ENCODE measurements at regions not wholly inside any gene's neighbourhood (a gene's known extent, or its start where the extent isn't known, plus 50 kb on each side); places are given as distances from the start of the nearest gene placed in this dataset.

DNA sequence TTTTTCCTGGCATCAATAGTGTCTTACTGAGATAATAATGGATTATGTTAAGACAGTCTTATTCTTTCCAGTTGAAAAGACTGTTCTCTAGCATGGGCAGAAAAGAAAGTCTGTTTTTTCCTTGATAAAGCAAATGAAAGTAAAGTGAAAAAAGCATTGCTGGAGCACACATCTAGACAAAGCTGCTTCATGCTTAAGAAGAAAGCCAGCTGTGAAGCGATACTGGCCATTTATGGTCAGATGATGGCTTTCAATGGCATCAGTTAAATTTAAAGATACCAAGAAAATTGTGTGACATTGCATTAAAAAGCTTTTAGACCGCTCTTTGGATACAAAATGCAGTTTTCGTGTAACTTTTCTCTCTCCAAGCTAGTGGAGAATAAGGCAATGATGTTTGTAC is 242.1 kb upstream of the TRAM1L1 start:
- DNase-seq = no peak

DNA sequence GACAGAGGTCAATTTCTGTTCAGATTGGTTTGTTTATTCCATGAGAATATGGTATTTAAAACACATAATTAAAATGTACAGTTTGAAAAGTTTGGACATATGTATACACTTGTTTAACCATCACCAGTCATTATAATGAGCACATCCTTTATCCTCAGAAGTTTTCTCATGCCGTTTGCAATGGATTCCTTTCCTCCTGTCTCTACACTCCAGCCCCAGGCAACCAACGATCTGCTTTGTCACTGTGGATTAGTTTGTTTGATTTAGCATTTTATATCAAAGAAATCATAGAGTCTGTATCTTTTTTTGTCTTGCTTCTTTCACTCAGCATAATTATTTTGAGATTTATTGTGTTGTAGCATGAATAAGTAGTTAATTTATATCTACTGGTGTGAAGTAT is 243.0 kb upstream of the TRAM1L1 start:
- no peak for DNase-seq

DNA sequence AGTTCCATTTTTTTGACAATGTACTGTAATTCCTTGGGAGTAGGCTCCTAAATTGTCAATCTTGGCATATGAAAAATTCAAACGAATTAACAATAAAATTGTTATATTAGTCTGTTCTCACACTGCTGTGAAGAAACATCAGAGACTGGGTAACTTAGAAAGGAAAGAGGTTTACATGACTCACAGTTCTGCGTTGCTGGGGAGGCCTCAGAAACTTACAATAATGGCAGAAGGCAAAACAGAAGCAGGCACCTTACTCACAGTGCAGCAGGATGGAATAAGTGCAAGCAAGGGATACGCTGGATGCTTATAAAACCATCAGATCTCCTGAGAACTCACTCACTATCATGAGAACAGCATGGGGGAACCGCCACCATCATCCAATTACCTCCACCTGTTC is 246.4 kb upstream of the TRAM1L1 start:
- DNase-seq = no peak

DNA sequence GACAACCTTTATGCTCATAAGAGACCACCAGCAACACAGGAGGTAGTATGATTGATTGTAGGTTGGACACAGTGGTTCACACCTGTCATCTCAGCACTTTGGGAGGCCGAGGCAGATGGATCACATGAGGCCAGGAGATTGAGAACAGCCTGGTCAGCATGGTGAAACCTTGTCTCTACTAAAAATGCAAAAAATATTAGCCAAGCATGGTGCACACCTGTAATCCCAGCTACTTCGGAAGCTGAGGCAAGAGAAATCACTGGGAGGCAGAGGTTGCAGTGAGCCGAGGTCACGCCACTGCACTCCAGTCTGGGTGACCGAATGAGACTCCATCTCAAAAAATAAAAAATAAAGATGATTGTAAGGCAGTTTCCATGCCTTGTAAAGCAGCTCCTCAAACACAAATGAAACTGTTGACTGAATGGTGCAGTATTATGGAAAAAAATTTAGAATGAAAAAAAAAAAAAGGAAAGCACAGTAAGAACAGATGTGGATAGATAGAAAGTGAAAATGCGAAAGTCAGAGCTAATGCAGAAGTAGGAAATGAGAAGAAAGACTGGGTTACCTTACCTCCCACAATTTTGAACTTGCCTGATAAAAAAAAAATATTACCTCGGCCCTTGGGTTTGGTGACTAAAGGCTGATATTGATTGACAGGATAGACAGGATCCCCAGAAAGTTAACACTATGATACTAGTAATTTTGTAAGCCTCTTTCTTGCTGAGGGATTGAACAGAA is 249.2 kb upstream of the TRAM1L1 start:
- no peak for DNase-seq

DNA sequence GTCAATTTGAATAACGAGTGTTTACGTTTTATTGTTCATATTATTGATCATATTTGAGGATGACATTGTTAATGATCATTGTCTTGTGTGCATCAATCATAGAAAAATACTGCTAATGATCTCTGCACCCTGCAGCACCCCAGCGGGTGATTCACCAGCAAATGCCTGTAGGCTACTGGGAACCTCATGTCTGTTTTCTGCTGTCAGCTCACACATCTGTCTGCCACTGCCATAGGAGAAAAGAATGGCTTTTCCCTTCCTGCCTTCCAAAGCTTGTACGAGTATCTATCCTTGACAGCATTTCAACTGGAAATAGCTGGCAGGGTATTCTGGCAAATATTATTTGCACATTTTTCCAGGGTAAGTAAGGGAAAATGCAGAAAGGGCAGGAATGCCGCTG is 272.1 kb upstream of the TRAM1L1 start:
- DNase-seq = no peak

DNA sequence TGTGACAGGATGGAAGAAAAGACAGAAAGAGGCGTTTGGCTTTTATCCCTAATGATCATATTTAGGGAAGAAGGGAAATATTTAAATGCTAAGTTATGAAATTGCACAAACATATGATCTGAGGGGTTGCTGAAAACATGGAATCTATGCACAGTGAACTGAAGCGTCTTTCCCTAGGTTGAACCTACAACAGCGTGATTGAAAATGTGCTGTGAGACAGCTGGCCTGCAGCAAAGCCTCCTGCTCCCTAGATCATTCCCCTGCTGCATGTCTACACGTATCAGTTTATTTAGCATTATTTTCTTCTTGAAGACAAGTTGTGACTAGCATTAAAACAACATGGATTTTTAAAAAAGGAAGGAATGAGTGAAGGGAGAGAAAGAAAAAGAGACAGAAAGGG is 272.5 kb upstream of the TRAM1L1 start:
- no peak for DNase-seq

DNA sequence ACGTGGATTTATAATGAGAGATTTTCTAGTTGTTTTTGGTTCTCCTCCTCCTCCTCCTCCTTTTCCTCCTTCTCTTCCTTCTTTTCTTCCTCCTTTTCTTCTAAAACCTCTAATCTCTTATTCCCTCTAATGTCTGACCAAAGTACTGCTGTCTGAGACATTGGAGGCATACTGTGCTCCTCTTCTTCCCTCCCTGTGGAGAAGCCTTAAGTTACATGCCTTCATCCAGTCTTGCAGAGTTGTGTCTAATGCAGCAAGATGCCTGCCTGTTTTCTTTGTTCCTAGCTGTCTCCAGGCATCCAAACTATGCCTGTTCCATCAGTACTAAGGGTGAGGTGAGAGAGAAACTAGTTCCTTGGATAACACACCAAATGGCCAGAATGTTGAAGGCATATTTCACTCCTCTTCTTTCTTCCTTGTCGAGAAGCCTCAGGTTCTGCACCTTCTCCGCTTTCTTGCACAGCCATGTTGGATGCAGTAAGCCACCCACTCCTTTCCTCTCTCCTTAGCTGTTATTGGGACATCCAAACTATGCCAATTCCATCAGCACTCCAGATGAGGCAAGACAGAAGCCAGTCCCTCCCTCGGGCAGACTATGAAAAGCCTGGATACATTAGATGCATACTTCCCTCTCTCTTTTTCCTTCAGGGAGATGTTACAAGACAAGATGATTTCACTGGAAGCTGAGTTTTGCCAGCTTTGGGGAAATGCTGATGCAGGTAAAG is 285.7 kb upstream of the TRAM1L1 start:
- DNase-seq = no peak

DNA sequence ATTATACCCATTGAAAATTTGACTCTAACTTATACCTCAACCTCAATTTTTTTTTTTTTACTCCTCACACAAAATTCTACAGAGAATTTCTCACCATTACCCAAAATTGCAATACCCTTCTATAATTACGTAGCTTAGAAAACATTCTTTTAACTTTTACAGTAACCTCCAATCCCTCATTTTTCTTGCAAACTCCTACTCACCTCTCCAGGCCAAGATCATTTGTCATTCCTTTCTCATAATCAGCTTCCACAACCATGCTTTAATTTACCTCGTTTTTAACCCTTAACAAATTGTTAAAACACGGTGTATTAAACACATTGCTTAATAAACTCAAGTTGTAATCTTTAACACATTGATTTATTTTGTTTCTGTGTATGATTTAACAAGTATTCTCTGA is 289.7 kb upstream of the TRAM1L1 start:
- no peak for DNase-seq

DNA sequence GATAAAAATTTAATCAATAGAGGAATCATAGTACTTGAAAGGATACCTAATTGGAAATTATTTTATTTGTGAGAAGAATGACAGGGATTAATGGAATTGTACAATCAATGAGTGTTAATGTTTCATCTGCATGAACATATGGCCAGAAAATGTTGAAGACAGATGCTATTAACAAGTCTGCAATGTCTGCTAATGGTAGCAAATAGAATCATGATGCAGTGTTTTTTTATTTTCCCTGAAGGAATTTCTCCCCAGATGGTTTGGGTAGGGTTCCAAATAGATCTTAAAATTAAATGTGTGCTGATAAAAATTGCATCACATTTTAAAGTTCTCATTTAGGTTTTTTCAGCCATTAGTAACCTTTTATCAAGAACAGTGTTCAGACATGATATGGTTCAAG is 291.3 kb upstream of the TRAM1L1 start:
- no peak for DNase-seq

DNA sequence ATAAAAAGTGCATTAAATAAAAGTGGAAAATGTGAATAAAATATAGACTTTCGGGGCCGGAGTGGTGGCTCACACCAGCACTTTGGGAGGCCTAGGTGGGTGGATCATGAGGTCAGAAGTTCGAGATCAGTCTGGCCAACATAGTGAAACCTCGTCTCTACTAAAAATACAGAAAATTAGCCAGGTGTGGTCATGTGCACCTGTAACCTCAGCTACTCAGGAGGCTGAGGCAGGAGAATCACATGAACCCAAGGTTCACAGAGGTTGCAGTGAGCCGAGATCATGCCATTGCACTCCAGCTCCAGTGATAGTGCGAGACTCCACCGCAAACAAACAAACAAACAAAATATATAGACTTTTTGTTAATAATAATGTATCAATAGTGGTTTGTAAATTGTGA is 293.6 kb upstream of the TRAM1L1 start:
- no peak for DNase-seq

DNA sequence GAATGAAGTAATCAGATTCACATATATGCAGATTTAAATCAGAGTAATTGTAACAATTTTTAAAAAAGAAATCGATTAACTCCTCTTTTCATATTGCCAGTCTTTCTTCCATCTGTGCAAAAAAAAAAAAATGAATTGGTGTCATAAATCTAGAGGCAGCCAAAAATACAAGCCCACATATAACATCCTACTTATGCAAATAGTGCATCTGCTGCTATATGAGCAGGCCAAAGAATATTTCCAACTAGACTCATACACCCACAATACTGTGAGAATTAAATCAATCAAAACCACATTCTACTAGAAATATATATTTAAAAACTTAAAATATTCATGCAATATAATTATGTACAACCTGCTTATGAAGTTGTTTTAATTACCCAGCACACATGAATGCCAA is 298.1 kb upstream of the TRAM1L1 start:
- no peak for DNase-seq

DNA sequence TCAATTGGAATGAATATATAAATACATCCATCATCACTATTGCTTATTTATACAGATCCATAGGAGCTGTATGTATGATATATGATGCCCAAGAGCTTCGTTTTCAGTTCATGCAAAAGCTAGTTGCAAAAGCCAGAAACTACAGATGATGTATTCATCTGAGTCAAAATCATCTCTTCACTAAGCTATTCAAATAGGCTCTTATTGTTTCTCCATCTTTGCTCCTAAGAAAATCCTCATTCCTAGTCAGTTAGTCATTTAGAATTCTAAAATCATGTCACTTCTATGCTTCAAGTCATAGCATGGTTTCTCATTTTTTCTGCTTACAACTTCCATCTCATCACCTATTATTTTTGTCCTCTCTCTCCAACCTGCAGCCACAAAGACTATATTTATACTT is 300.1 kb upstream of the TRAM1L1 start:
- DNase-seq = no peak

DNA sequence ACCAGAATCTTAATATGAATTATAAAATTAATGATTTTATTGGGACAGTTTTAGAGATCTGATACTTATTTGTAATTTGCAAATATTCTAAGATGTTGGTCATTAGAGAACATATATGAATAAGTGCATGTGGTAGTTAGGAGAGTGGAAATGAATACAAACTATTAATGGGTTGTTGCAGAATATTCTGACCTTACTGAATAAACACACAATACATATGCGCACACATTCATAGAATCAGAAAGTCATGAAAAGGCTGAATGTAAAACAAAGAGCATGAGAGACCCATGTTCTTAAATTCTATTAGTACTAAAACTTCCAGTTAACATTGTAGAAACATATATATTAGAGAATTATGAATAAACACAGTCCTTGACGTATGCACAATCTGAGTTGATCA is 301.7 kb upstream of the TRAM1L1 start:
- no peak for DNase-seq

DNA sequence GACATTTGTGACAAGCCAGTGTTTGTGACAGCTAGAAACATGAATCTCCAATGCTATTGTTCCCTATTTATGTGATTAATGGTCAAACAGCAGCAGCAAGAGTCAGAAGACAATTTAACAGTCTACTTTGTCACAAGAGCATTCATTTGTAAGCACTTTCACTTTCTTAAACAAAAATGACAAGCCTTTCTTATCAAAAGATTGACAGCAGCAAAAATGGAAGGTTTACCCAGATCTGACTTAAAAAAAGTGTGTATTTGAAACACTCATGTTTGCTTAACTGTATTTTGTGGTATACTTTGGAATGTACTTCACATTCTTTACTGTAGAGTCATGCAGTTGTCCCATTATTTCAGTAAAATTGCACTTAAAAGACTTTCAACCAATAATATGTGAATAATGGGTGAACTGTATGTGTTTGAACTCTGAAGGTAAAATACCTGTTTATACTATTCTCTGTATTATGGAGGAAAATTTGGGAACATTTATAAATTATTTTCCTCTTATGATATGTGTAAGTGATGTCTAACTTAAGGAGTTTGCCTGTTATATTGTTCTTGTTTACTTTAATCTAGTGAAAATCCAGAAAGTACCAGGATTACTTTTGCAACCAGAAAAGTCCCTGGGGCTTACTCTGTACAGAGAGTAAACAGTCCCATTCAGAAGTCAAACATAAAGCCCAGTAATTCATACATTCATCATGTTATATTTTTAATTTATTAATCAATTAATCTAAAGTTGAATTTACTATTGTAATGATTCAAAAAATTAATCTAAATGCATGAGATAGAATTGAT is 314.9 kb upstream of the TRAM1L1 start:
- DNase-seq = no peak

DNA sequence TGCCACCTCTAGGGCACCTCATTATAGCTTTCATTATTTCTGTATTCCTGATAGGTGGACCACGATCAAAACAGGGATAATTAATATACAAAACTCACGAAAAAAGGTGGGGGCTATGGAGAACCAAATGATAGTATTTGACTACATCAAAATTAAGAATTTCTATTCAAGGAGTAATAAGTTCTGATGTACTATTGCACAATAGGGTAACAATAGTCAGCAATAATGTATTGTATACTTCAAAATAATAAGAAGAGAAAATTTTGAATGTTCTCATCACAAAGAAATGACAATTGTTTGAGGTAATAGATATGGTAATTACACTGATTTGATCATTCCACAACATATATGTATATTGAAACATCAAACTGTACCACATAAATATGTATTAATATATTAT is 327.3 kb upstream of the TRAM1L1 start:
- no peak for DNase-seq

DNA sequence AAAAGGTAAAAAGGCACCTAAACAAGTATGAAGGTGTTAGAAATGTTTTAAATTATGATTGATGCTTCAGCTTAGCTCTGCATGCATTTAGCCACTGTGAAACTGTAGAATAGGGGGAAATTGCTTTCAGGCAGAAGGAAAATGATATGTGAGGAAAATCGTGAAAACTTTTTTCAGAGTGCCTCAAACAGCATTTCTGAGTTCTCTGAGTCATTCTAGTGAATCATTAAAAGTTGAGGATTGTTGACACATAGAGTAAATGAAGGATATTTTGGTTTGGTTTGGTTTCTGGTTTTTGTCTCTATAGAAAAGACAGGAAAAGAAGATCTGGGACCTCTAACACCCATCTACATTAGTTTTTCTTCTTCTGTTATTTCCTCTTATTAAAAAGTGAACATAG is 332.5 kb upstream of the TRAM1L1 start:
- no peak for DNase-seq

DNA sequence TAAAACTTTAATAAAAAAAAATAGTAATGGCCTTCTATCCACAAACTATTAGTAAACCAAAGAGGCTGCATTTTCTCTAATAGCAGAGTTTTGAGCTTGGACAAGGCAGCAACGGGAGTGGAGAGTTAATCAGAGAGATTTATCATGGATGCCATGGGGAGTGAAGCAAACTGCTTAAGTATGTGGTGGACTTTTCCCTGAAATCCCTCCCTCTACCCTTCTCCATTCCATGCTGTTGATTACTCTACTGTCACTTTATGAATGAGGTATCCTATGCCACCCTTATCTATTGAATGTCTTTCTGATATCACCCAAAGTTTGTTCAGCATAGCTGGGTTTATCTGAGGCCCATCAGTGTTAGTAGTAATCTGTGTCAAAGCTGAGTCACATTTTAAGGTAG is 335.6 kb upstream of the TRAM1L1 start:
- no peak for DNase-seq

DNA sequence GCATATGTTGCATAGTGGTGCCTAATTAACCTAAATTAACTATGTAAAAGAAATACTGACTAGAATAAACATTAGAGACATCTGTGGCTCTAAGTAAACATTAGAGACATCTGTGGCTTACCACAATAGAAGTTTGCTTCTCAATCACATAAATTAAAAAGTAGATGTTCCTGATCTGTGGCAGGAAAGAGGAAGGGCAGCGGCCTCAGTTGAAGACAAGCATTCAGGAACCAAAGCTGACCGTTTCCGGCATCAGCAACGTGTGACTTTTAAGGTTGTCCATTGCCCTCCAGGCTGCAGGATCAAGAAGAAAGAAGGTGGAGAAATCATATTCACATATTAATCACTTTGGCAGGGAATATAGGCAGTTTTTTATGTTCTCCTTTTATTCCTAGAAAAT is 336.3 kb upstream of the TRAM1L1 start:
- no peak for DNase-seq

DNA sequence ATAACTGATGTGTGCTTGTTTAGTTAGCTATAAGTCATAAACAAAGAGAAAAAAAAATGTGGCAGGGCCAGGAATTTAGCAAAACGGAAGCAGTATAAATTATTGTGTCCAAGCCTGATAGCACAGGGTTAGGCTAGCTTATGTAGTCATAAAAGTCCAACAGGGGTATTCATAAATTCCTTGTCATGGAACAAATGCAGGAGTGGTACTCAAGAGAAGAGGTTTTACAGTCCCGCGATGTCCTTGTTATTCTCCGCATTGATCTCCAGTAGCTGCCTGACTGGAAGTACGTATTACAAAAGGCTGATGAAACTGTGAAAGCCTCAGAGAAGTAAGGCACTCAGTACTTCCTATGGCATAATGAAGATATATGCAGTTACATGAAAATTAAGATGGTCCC is 336.9 kb upstream of the TRAM1L1 start:
- DNase-seq = peak; percentile 5

DNA sequence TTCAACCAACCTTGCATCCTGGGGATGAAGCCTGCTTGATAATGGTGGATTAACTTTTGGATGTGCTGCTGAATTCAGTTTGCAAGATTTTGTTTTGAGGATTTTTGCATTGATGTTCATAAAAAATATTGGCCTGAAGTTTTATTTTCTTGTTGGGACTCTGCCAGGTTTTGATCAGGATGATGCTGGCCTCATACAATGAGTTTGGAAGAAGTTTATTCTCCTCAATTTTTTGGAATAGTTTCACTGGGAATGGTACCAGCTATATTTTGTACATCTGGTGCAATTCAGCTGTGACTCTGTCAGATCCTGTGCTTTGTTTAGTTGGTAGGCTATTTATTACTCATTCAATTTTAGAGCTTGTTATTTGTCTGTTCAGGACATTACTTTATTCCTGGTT is 340.3 kb upstream of the TRAM1L1 start:
- no peak for DNase-seq

DNA sequence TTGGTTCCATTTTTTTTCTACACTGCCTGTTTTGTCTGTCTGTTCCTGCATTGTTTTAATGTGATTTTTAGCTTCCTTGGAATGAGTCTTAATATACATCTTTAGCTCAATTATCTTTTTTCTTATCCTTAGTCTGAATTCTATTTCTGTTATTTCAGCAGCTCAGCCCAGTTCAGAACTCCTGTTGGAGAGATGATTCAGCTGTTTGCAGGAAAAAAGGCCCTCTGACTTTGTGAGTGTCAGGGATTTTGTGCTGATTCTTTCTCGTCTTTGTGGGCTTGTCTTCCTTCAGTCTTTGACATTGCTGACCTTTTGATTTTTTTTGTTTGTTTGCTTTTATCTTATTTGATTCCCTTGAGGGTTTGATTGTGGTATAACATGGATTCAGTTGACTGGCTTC is 343.2 kb upstream of the TRAM1L1 start:
- DNase-seq = no peak

DNA sequence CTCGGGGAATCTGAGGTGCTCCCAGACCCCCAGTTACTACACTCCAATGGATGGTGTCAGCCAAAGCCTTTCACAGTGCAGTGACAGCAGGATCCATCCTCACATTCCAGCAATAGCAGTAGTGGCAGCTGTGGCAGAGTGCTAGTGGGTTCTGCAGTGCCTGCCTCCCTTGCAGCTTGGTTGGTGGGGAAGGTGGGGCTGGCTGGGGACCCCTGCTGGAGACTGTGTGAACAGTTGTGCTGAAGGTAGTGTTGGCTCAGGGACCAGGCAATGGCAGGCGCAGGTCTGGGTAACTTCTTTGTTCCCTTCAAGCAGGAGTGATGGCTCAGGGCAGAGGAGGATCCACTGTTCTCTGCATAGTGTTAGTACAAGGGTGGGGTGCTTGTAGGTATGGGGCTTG is 343.7 kb upstream of the TRAM1L1 start:
- no peak for DNase-seq

DNA sequence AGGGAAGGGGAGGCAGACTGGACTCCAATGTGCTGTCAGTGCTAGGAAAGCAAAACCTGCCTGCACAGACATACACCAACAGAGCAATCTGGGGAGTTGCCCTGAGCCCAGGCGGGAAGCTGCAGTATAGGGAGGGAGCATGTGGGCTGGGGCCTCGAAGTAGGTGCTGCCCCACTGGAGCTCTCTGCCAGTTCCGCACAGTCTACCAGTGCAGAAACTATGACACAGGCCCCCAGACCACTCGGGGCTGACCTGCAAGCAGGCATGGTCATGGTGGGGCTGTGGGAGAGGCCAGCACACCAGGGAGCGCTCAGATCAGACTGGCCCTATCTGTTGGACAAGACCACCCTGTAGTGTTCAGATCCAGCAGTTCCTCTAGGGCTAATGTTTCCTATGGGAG is 344.1 kb upstream of the TRAM1L1 start:
- DNase-seq = no peak

DNA sequence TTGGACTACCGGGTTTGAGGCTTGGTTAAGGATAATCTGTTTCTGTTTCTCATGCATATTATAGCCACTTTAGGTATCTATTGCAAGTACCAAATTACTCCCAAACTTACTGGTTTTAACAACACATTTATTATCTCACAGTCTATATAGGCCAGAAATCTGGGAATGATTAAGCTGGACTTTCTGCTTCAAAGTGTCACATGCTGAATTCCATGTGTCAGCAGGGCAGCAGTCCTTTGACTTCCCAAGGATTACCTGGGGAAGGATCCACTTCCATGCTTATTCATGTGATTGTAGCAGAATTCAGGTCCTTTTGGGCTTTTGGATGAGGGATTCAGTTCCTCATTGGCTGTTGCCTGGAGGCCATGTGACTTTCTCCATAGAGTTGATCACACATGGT is 349.0 kb upstream of the TRAM1L1 start:
- no peak for DNase-seq

Measured in NCI-H510A treated with DMSO at 0.1 percent for 48 hours (cell line).